Neural progenitor cell (in vitro differentiated cells): ENCODE measurements at regions not wholly inside any gene's neighbourhood (a gene's known extent, or its start where the extent isn't known, plus 50 kb on each side); places are given as distances from the start of the nearest gene placed in this dataset. TPM values are rescaled to one million over a fixed set of nuclear protein-coding genes. Genes with fewer than 3 reads are reported as not detected.

Experiments used
- DNase-seq: peaks from one replicate; pipeline ENCODE4 v3.0.0-alpha.2; 2016; ENCODE audit warnings: low spot score
- H2AFZ ChIP-seq: fragments of 200-600 bp; sonication (generic); replicated peaks from 2 replicates; pipeline ENCODE4 v1.6.1; 2016; ENCODE audit warnings: antibody characterized with exemption
- H3F3A ChIP-seq: fragments of 200-600 bp; sonication (generic); 2 replicates; pipeline ENCODE4 v1.6.1; 2016; ENCODE audit warnings: antibody characterized with exemption, low read depth
- H3K27ac ChIP-seq: fragments of 200-600 bp; sonication (generic); 2 replicates; pipeline ENCODE4 v1.5.1; 2016; ENCODE audit warnings: mild to moderate bottlenecking
- H3K27me3 ChIP-seq: fragments of 200-600 bp; sonication (generic); 2 replicates; pipeline ENCODE4 v1.6.1; 2016; ENCODE audit warnings: mild to moderate bottlenecking, moderate library complexity
- H3K36me3 ChIP-seq: fragments of 200-600 bp; sonication (generic); 2 replicates; pipeline ENCODE4 v1.5.1; 2016
- H3K4me1 ChIP-seq: fragments of 200-600 bp; sonication (generic); 2 replicates; pipeline ENCODE4 v1.6.1; 2016; ENCODE audit warnings: mixed run types
- H3K4me2 ChIP-seq: fragments of 200-600 bp; sonication (generic); 2 replicates; pipeline ENCODE4 v1.6.1; 2016
- H3K4me3 ChIP-seq: fragments of 200-600 bp; sonication (generic); 2 replicates; pipeline ENCODE4 v1.5.1; 2016
- H3K79me2 ChIP-seq: fragments of 200-600 bp; sonication (generic); 2 replicates; pipeline ENCODE4 v1.6.1; 2016; ENCODE audit warnings: low read depth
- H3K9ac ChIP-seq: fragments of 200-600 bp; sonication (generic); 2 replicates; pipeline ENCODE4 v1.6.1; 2016
- H3K9me3 ChIP-seq: fragments of 200-600 bp; sonication (generic); 2 replicates; pipeline ENCODE4 v1.5.1; 2016; ENCODE audit warnings: low read depth
- H4K20me1 ChIP-seq: fragments of 200-600 bp; sonication (generic); 2 replicates; pipeline ENCODE4 v1.6.1; 2016; ENCODE audit warnings: low read depth
- H3K27ac Mint-ChIP-seq: 3 replicates; pipeline ENCODE4 v1.8.0; 2021; ENCODE audit warnings: mixed read lengths
- H3K27me3 Mint-ChIP-seq: 2 replicates; pipeline ENCODE4 v1.8.0; 2022; ENCODE audit warnings: low read depth, mild to moderate bottlenecking, inconsistent platforms, moderate library complexity, mixed read lengths; ENCODE audit not compliant: insufficient read depth
- H3K36me3 Mint-ChIP-seq: 3 replicates; pipeline ENCODE4 v1.8.0; 2021; ENCODE audit warnings: mixed read lengths
- H3K4me1 Mint-ChIP-seq: 3 replicates; pipeline ENCODE4 v1.8.0; 2021; ENCODE audit warnings: mixed read lengths
- H3K4me3 Mint-ChIP-seq: 3 replicates; pipeline ENCODE4 v1.8.0; 2021; ENCODE audit warnings: mild to moderate bottlenecking, moderate library complexity, mixed read lengths
- H3K9me3 Mint-ChIP-seq: 3 replicates; pipeline ENCODE4 v1.8.0; 2020; ENCODE audit warnings: mixed read lengths
- CTCF ChIP-seq: fragments of 200-600 bp; sonication (generic); IDR thresholded peaks from 2 replicates; pipeline ENCODE4 v1.5.1; 2017; ENCODE audit warnings: antibody characterized with exemption, mild to moderate bottlenecking
- EZH2 ChIP-seq: fragments of 200-600 bp; sonication (generic); IDR thresholded peaks from 2 replicates; pipeline ENCODE4 v1.6.1; 2017; ENCODE audit warnings: antibody characterized with exemption, mild to moderate bottlenecking, moderate library complexity
- EZH2phosphoT487 ChIP-seq: fragments of 200-600 bp; sonication (generic); IDR thresholded peaks from 2 replicates; pipeline ENCODE4 v1.6.1; 2017; ENCODE audit warnings: antibody characterized with exemption
- small RNA-seq: library from RNA; depleted of rRNA; stranded (forward); fragments of <200 nt; gene quantifications from one replicate; pipeline ENCODE3, GENCODE V24; 2015

DNA sequence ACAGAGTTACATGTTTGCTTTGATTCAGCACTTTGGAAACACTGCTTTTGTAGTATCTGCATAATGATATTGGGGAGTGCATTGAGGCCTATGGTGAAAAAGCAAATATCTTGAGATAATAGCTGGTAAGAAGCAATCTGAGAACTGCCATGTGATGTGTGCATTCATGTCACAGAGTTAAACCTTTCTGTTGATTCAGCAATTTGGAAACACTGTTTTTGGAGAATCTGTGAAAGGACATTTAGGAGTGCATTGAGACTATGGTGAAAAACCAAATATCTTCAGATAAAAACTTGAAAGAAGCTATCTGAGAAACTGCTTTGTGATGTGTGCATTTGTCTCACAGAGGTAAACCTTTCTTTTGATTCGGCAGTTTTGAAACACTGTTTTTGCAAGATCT, 346.8 kb downstream of the OR4C45 start:
- Histone ChIP-seq H3K9ac (no peak overlapping the region), H3K27ac (no peak overlapping the region), H3K9me3 (peaks cover 86% of the 10 kb centered on the region), H3K4me2 (no peak overlapping the region), H3K4me1 (no peaks in the 10 kb centered on the region), H3K4me3 (no peak overlapping the region), H3K27me3 (no peaks in the 10 kb centered on the region), H3K36me3 (no peaks in the 10 kb centered on the region), H4K20me1 (no peaks in the 10 kb centered on the region), H3F3A (no peaks in the 10 kb centered on the region), H3K79me2 (no peaks in the 10 kb centered on the region), H2AFZ (no peak overlapping the region)
- peaks cover 21% of the 10 kb centered on the region for H3K9me3 Mint-ChIP-seq
- no peak overlapping the region for H3K27ac Mint-ChIP-seq
- no peaks in the 10 kb centered on the region for H3K4me1 Mint-ChIP-seq
- H3K36me3 Mint-ChIP-seq, result no peaks in the 10 kb centered on the region
- DNase-seq, result no peak
- TF ChIP-seq EZH2, result no peak
- TF ChIP-seq CTCF, result no peak
- TF ChIP-seq EZH2phosphoT487, result no peak
- H3K27me3 Mint-ChIP-seq, result no peaks in the 10 kb centered on the region
- no peak overlapping the region for H3K4me3 Mint-ChIP-seq

DNA sequence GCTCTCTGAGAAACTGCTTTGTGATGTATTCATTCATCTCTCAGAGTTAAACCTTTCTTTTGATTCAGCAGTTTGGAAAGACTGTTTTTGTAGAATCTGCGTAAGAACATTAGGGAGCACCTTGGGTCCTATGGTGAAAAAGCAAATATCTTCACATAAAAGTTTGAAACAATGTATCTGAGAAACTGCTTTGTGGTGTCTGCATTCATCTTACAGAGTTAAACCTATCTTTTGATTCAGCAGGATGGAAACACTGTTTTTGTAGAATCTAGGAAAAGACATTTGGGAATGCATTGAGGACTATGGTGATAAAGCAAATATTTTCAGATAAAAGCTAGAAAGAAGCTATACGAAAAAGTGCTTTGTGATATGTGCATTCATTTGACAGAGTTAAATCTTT, 361.3 kb downstream of the OR4C45 start:
- Mint-ChIP-seq H3K27me3 (no peaks in the 10 kb centered on the region), H3K36me3 (no peaks in the 10 kb centered on the region), H3K4me1 (no peaks in the 10 kb centered on the region), H3K4me3 (no peak overlapping the region), H3K9me3 (peaks cover 56% of the 10 kb centered on the region), H3K27ac (no peak overlapping the region)
- Histone ChIP-seq H3K27me3 (no peaks in the 10 kb centered on the region), H3K4me3 (no peak overlapping the region), H3K79me2 (no peaks in the 10 kb centered on the region), H3K9me3 (peaks cover 67% of the 10 kb centered on the region), H3K27ac (no peak overlapping the region), H2AFZ (no peak overlapping the region), H4K20me1 (no peaks in the 10 kb centered on the region), H3F3A (no peaks in the 10 kb centered on the region), H3K4me1 (no peaks in the 10 kb centered on the region), H3K36me3 (no peaks in the 10 kb centered on the region), H3K9ac (no peak overlapping the region), H3K4me2 (no peak overlapping the region)
- TF ChIP-seq EZH2phosphoT487, result no peak
- DNase-seq, result no peak

GRCh38 chr11:50412832-50413231, 380.2 kb downstream of the OR4C45 start:
- H3F3A ChIP-seq, result no peaks in the 10 kb centered on the region
- peaks cover 40% of the 10 kb centered on the region for H3K9me3 Mint-ChIP-seq

DNA sequence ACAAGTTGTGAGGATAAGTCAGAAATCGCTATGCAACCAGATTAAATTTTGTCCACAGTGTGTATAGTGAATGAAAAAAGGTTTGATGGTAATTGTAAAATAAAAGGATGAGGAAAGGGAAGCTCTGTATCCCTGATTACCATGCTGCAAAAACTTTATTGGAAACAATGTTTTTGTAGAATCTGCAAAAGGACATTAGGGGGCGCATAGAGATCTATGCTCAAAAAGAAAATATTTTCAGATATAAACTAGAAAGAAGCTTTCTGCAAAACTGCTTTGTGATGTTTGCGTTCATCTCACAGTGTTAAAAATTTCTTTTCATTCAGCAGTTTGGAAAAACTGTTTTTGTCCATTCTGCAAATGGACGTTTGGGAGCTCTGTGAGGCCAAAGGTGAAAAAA, 390.5 kb downstream of the OR4C45 start:
- Mint-ChIP-seq H3K36me3 (no peaks in the 10 kb centered on the region), H3K4me3 (no peak overlapping the region), H3K9me3 (peaks cover 22% of the 10 kb centered on the region), H3K27me3 (no peaks in the 10 kb centered on the region), H3K4me1 (no peaks in the 10 kb centered on the region), H3K27ac (no peak overlapping the region)
- H3K4me1 ChIP-seq, result no peaks in the 10 kb centered on the region
- no peaks in the 10 kb centered on the region for H4K20me1 ChIP-seq
- peaks cover 29% of the 10 kb centered on the region for H3K9me3 ChIP-seq
- no peak overlapping the region for H3K4me3 ChIP-seq
- H3K79me2 ChIP-seq, result no peaks in the 10 kb centered on the region
- no peak overlapping the region for H3K27ac ChIP-seq
- TF ChIP-seq CTCF (no peak), EZH2 (no peak), EZH2phosphoT487 (no peak)
- no peaks in the 10 kb centered on the region for H3F3A ChIP-seq
- H3K36me3 ChIP-seq, result no peaks in the 10 kb centered on the region
- no peak overlapping the region for H2AFZ ChIP-seq
- no peak for DNase-seq
- H3K27me3 ChIP-seq, result no peaks in the 10 kb centered on the region
- no peak overlapping the region for H3K4me2 ChIP-seq
- no peak overlapping the region for H3K9ac ChIP-seq

More at GRCh38 chr11:50412832-50413231, 380.2 kb downstream of the OR4C45 start:
- Histone ChIP-seq H3K4me2 (no peak overlapping the region), H3K4me3 (no peak overlapping the region), H3K9ac (no peak overlapping the region), H3K36me3 (no peaks in the 10 kb centered on the region), H3K4me1 (no peaks in the 10 kb centered on the region), H3K27me3 (no peaks in the 10 kb centered on the region), H3K9me3 (peaks cover 74% of the 10 kb centered on the region), H2AFZ (no peak overlapping the region), H4K20me1 (no peaks in the 10 kb centered on the region), H3K79me2 (no peaks in the 10 kb centered on the region), H3K27ac (no peak overlapping the region)
- TF ChIP-seq EZH2 (no peak), EZH2phosphoT487 (no peak), CTCF (no peak)
- no peak overlapping the region for H3K4me3 Mint-ChIP-seq
- no peak overlapping the region for H3K27ac Mint-ChIP-seq
- DNase-seq, result no peak
- H3K36me3 Mint-ChIP-seq, result no peaks in the 10 kb centered on the region
- no peaks in the 10 kb centered on the region for H3K4me1 Mint-ChIP-seq
- no peaks in the 10 kb centered on the region for H3K27me3 Mint-ChIP-seq

Small RNA genes in the stretch of these regions (small RNA-seq; reads per million reads assigned to genes)
- gene AC109635.3, result not detected
